Fibroblast of mammary gland (primary cell): ENCODE measurements at regions not wholly inside any gene's neighbourhood (a gene's known extent, or its start where the extent isn't known, plus 50 kb on each side); places are given as distances from the start of the nearest gene placed in this dataset.
A peak's percentile ranks its signal among the peaks of the same experiment; 100 is the strongest.

Experiments used
- DNase-seq: peaks from one replicate; pipeline ENCODE4 v3.0.0-alpha.2; 2010; ENCODE audit warnings: low read depth
- H3K4me3 ChIP-seq: 2 replicates; pipeline ENCODE4 v1.5.1; 2011; ENCODE audit warnings: low read depth, mild to moderate bottlenecking, low read length, moderate library complexity; ENCODE audit not compliant: control insufficient read depth
- TF ChIP-seq, protein P1 (sequence below): conservative IDR thresholded peaks from 2 replicates; pipeline ENCODE4 v1.5.1; 2011; ENCODE audit warnings: low read depth, low read length, inconsistent platforms; ENCODE audit not compliant: control insufficient read depth, insufficient read depth

DNA sequence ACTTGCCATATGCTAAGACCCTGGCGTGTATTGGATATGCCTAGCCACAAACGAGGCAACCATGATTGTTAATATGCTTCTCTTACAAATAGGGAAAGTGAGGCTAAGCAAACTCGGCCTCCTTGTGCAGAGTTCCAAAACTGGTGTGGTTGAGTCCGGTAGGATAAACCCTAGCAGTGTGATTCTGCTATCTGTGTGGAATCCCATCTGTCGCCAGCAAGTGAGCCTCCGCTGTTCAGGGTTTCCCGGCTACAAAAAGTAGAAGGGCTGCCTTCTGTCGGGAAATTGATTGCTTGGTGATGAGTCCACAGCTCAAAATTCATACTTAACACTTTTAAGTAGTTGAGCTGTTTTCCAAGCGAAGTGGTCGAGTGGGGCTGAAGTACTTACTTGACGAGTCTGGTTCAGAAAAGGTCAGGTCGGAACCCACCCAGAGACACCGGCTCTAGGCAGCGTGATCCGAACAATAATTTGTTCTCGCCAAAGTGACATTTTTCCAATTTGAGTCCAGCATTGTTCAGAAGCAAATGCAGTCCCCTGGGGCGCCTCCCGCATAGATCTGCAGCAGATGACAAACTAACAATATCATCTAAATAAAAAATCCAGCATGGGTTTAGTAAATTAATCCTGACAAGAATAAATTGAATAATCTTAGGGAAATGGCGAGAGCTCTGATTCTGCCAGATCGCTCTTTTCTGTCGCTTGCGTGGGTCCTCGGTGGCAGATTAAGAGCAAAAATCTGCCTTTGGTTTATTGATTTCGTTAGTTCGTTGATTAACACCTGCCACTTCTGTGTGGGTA, 686.7 kb upstream of the RBFOX1 start:
- no peak overlapping the region for H3K4me3 ChIP-seq
- DNase-seq: no peak
- TF ChIP-seq, protein P1, sequence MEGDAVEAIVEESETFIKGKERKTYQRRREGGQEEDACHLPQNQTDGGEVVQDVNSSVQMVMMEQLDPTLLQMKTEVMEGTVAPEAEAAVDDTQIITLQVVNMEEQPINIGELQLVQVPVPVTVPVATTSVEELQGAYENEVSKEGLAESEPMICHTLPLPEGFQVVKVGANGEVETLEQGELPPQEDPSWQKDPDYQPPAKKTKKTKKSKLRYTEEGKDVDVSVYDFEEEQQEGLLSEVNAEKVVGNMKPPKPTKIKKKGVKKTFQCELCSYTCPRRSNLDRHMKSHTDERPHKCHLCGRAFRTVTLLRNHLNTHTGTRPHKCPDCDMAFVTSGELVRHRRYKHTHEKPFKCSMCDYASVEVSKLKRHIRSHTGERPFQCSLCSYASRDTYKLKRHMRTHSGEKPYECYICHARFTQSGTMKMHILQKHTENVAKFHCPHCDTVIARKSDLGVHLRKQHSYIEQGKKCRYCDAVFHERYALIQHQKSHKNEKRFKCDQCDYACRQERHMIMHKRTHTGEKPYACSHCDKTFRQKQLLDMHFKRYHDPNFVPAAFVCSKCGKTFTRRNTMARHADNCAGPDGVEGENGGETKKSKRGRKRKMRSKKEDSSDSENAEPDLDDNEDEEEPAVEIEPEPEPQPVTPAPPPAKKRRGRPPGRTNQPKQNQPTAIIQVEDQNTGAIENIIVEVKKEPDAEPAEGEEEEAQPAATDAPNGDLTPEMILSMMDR: no peak

DNA sequence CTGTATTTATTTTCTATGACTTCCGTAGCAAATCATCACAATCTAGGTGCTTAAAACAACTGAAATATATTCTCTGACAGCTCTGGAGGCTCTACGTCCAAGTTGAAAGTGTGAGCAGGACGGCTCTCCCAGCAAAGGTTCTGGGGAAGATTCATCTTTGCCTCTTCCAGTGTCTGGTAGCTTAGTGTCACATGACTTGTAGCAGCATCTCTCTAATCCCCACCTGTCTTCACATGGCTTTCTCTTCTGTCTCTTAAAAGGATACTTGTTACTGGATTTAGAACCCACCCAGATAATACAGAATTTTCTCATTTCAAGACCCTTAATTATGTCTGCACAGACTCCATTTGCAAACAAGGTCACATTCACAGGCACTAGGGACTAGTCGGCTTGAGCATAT, 687.7 kb upstream of the RBFOX1 start:
- no peak overlapping the region for H3K4me3 ChIP-seq
- TF ChIP-seq, protein P1: no peak
- DNase-seq: no peak

DNA sequence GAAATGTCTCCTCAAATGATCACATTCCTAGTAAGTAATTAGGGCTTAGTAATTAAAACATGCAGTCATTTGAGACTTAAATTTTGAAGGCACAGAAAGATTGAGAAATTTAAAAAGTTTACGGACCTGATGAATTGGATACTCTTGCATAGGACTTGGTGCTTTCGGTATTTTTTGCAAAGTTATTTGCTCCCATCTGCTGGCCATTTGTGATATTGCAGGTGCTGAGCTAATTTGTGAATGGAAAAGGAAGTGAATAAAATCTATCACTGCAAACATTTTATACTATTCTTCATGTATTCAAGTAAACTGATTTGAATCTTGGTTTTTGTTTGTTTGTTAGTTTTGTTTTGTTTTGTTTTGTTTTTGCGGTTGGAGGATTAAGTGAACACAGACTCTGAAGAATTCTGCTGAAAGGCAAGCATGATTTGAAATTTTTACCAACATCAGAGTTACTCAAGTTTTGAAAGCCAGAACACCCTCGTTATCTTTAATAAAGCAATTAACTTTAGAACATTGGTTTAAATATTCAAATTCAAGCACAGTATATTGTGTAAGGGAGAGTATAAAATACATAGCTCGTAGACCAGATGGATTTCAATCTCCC, 689.5 kb upstream of the RBFOX1 start:
- TF ChIP-seq, protein P1: peak; percentile 73
- no peak overlapping the region for H3K4me3 ChIP-seq
- DNase-seq: peak; percentile 50

- no peak overlapping the region for H3K4me3 ChIP-seq
- DNase-seq: no peak
These were observed 690.4 kb upstream of the RBFOX1 start for GRCh38 chr16:6642271-6642670.

GRCh38 chr16:6641091-6641490, 691.6 kb upstream of the RBFOX1 start:
- H3K4me3 ChIP-seq: no peak overlapping the region
- no peak for DNase-seq
- TF ChIP-seq, protein P1: no peak

More at GRCh38 chr16:6642271-6642670, 690.4 kb upstream of the RBFOX1 start:
- TF ChIP-seq, protein P1: no peak

DNA sequence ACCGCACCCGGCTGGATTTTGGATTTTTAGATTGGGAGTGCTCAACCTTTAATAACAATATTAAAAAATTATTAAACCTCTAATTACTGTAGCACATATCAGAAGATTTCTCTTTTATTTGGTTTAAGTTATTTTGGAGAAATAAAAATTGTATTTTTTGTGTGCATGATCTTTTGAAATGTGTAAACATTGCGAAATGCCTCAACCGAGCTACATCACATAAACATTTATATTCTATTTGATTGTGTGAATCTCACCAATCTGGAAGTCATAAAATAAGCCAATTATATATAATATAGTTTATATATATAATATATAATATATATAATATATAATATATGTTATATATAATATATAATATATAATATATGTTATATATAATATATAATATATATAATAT, 696.2 kb upstream of the RBFOX1 start:
- TF ChIP-seq, protein P1: no peak
- DNase-seq: no peak
- H3K4me3 ChIP-seq: no peak overlapping the region

DNA sequence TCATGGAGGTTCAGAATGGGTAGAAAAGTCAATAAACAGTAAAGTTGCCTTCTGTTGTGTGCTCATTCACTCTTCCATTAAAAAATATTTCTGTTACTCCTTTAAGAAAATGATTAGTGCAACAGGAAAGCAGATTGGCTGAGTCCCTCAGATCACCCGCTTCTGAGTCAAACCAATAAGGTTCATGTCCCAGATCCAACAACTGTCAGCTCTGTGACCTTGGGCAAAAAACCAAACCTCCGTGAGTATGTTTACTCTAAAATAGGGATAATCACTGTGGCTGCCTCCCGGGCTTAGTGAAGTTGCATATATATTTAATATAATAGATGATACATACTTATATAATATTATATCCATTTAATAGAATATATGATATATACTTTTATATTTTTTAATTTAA, 698.5 kb upstream of the RBFOX1 start:
- TF ChIP-seq, protein P1: no peak
- no peak overlapping the region for H3K4me3 ChIP-seq

More for the DNA sequence above, 698.5 kb upstream of the RBFOX1 start:
- DNase-seq: no peak
